Loucy (cell line): ENCODE measurements at regions not wholly inside any gene's neighbourhood (a gene's known extent, or its start where the extent isn't known, plus 50 kb on each side); places are given as distances from the start of the nearest gene placed in this dataset.
A peak's percentile ranks its signal among the peaks of the same experiment; 100 is the strongest.

Source experiments
- H2AFZ ChIP-seq: fragments of 200-600 bp; sonication (generic); 2 replicates; pipeline ENCODE4 v1.6.0; 2016; ENCODE audit warnings: antibody characterized with exemption, mild to moderate bottlenecking, low read length, moderate library complexity
- H3F3A ChIP-seq: fragments of 200-600 bp; 2 replicates; pipeline ENCODE4 v1.6.0; 2016; ENCODE audit warnings: antibody characterized with exemption, low read depth, mild to moderate bottlenecking
- H3K27me3 ChIP-seq: fragments of 200-600 bp; sonication (generic); 2 replicates; pipeline ENCODE4 v1.6.1; 2014; ENCODE audit warnings: low read length, mild to moderate bottlenecking; ENCODE audit not compliant: insufficient read depth, poor library complexity, severe bottlenecking
- H3K36me3 ChIP-seq: fragments of 200-600 bp; sonication (generic); 2 replicates; pipeline ENCODE4 v1.6.1; 2016; ENCODE audit warnings: low read length; ENCODE audit not compliant: insufficient read depth
- H3K4me1 ChIP-seq: fragments of 200-600 bp; sonication (generic); 2 replicates; pipeline ENCODE4 v1.5.1; 2014; ENCODE audit warnings: low read length, mild to moderate bottlenecking; ENCODE audit not compliant: insufficient read depth, poor library complexity, severe bottlenecking
- H3K4me2 ChIP-seq: fragments of 200-600 bp; sonication (generic); 2 replicates; pipeline ENCODE4 v1.6.0; 2014; ENCODE audit warnings: antibody characterized with exemption, low read length, low read depth, mild to moderate bottlenecking; ENCODE audit not compliant: poor library complexity, severe bottlenecking
- H3K4me3 ChIP-seq: fragments of 200-600 bp; sonication (generic); 2 replicates; pipeline ENCODE4 v1.5.1; 2014; ENCODE audit warnings: low read length, mild to moderate bottlenecking, mixed read lengths; ENCODE audit not compliant: poor library complexity, severe bottlenecking
- H3K79me2 ChIP-seq: fragments of 200-600 bp; sonication (generic); 2 replicates; pipeline ENCODE4 v1.6.1; 2014; ENCODE audit warnings: low read length; ENCODE audit not compliant: insufficient read depth
- H3K9ac ChIP-seq: fragments of 200-600 bp; sonication (generic); 2 replicates; pipeline ENCODE4 v1.6.0; 2014; ENCODE audit warnings: mild to moderate bottlenecking, low read depth, low read length, moderate library complexity; ENCODE audit not compliant: poor library complexity, severe bottlenecking
- H3K9me2 ChIP-seq: fragments of 200-600 bp; sonication (generic); replicated peaks from 2 replicates; pipeline ENCODE4 v1.6.1; 2016; ENCODE audit warnings: low read depth, low read length, mixed read lengths
- H3K9me3 ChIP-seq: fragments of 200-600 bp; sonication (generic); 2 replicates; pipeline ENCODE4 v1.6.1; 2014; ENCODE audit warnings: mild to moderate bottlenecking, antibody characterized with exemption, low read length, low read depth; ENCODE audit not compliant: insufficient read depth
- H4K20me1 ChIP-seq: fragments of 200-600 bp; sonication (generic); 2 replicates; pipeline ENCODE4 v1.6.0; 2014; ENCODE audit warnings: antibody characterized with exemption, low read length, mild to moderate bottlenecking; ENCODE audit not compliant: insufficient read depth, poor library complexity, severe bottlenecking
- EZH2phosphoT487 ChIP-seq: fragments of 200-600 bp; IDR thresholded peaks from 2 replicates; pipeline ENCODE4 v1.6.1; 2018; ENCODE audit warnings: antibody characterized with exemption, mild to moderate bottlenecking, moderate library complexity, borderline replicate concordance
- TF ChIP-seq, protein P1 (sequence below): fragments of 200-600 bp; sonication (generic); conservative IDR thresholded peaks from 2 replicates; pipeline ENCODE4 v1.5.1; 2014; ENCODE audit warnings: mild to moderate bottlenecking, antibody characterized with exemption, low read length

DNA sequence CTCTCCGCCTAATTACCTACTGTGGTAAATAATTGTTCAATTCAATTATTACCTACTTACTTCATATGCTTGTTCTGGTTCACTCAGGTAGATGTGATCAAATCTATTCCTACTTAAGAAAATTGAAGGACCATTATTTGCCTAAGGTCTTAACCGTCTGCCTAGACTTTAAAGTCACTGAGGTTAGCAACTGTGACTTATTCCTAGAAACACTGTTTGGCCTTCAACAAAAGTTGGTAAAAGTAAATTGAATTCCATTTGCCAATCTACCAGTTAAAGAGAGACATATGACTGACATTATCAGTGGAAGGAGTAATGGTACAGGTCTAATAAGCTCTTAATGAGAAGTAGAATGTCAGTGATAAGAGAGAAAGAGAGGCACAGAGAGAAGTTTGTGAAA lies 491.5 kb downstream of the NYAP2 start:
- Histone ChIP-seq H3K4me3 (no peak overlapping the region), H3K9me3 (no peaks in the 10 kb centered on the region), H2AFZ (no peak overlapping the region), H3K4me2 (no peak overlapping the region), H3F3A (no peaks in the 10 kb centered on the region), H3K79me2 (no peaks in the 10 kb centered on the region), H3K4me1 (no peaks in the 10 kb centered on the region), H3K36me3 (no peaks in the 10 kb centered on the region), H3K9ac (no peak overlapping the region), H4K20me1 (no peaks in the 10 kb centered on the region), H3K27me3 (no peaks in the 10 kb centered on the region), H3K9me2 (no peaks in the 10 kb centered on the region)
- no peak for TF ChIP-seq EZH2phosphoT487
- TF ChIP-seq, protein P1, sequence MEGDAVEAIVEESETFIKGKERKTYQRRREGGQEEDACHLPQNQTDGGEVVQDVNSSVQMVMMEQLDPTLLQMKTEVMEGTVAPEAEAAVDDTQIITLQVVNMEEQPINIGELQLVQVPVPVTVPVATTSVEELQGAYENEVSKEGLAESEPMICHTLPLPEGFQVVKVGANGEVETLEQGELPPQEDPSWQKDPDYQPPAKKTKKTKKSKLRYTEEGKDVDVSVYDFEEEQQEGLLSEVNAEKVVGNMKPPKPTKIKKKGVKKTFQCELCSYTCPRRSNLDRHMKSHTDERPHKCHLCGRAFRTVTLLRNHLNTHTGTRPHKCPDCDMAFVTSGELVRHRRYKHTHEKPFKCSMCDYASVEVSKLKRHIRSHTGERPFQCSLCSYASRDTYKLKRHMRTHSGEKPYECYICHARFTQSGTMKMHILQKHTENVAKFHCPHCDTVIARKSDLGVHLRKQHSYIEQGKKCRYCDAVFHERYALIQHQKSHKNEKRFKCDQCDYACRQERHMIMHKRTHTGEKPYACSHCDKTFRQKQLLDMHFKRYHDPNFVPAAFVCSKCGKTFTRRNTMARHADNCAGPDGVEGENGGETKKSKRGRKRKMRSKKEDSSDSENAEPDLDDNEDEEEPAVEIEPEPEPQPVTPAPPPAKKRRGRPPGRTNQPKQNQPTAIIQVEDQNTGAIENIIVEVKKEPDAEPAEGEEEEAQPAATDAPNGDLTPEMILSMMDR, result no peak

DNA sequence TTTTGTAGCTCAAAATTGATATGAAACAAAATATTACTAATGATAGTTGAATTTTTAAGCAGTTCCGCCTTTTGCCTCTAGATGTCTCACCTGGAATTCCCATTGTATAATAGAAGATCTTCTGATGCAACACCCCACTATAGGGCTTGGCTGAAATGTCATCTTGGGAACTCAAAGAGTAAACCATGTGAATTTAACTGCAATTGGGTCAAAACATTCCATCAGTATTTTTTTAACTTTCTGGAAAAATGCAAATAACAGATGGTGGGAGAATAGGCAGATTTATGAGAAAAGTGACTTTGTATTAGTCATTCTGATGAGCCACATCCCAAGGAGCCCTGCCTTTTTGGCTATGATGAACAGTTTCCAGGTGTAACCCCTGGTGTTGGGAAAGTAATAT lies 489.9 kb downstream of the NYAP2 start:
- Histone ChIP-seq H3K9ac (no peak overlapping the region), H3K27me3 (no peaks in the 10 kb centered on the region), H3K4me1 (no peaks in the 10 kb centered on the region), H3K36me3 (no peaks in the 10 kb centered on the region), H3K4me2 (no peak overlapping the region), H2AFZ (no peak overlapping the region), H3F3A (no peaks in the 10 kb centered on the region), H3K79me2 (no peaks in the 10 kb centered on the region), H3K9me3 (no peaks in the 10 kb centered on the region), H3K4me3 (no peak overlapping the region), H4K20me1 (no peaks in the 10 kb centered on the region), H3K9me2 (no peaks in the 10 kb centered on the region)
- TF ChIP-seq, protein P1, result peak; percentile 84
- TF ChIP-seq EZH2phosphoT487, result no peak

DNA sequence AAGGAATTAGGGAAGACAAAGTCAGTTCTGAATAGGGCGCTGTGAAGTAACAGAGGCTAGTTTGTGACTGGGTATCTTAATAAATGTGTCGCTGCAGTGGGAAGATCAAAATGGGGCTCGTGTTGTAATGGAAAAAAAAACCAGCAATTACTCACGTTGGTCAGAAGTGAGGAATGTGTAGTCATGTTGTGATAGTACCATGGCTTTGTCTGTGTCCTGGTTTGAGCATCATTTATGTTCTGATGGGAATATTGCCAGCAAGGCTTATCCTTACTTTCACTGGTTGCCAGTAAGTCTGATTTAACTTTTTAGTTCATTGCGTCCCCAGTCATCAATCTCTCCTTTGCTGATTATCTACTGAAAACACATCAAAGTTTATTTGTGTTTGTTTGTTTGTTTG lies 467.6 kb downstream of the NYAP2 start:
- Histone ChIP-seq H3K4me3 (no peak overlapping the region), H3K27me3 (no peaks in the 10 kb centered on the region), H3K9ac (no peak overlapping the region), H4K20me1 (no peaks in the 10 kb centered on the region), H3K9me2 (no peaks in the 10 kb centered on the region), H3K9me3 (no peaks in the 10 kb centered on the region), H3K79me2 (no peaks in the 10 kb centered on the region), H2AFZ (no peak overlapping the region), H3K36me3 (no peaks in the 10 kb centered on the region), H3K4me2 (no peak overlapping the region), H3K4me1 (no peaks in the 10 kb centered on the region), H3F3A (no peaks in the 10 kb centered on the region)
- no peak for TF ChIP-seq EZH2phosphoT487
- TF ChIP-seq, protein P1, result no peak
